SK-N-SH (cell line): ENCODE measurements at regions not wholly inside any gene's neighbourhood (a gene's known extent, or its start where the extent isn't known, plus 50 kb on each side); places are given as distances from the start of the nearest gene placed in this dataset.

Experiments used
- CTCF ChIA-PET: fragments of 300-600, 350-600 bp; formaldehyde crosslinking; extraction: SDS; loops from one replicate; lab custom pipeline; 2021; lab: Yijun Ruan, JAX
- POLR2A ChIA-PET: fragments of 350-600 bp; sonication (Branson Sonifier 250); formaldehyde crosslinking; extraction: SDS; loops from one replicate; lab custom pipeline; 2020; ENCODE audit warnings: antibody characterized with exemption, inconsistent platforms; lab: Yijun Ruan, JAX
- DNase-seq: peaks from one replicate; pipeline ENCODE4 v3.0.0; 2012
- H2AFZ ChIP-seq: fragments of 200-600 bp; sonication (generic); 2 replicates; pipeline ENCODE4 v1.8.1; 2016; ENCODE audit warnings: antibody characterized with exemption, mild to moderate bottlenecking, low read depth
- H3F3A ChIP-seq: fragments of 200-600 bp; sonication (generic); replicated peaks from 2 replicates; pipeline ENCODE3; 2016; ENCODE audit warnings: antibody characterized with exemption, mild to moderate bottlenecking; ENCODE audit not compliant: insufficient read depth
- H3K27ac ChIP-seq, 2 experiments: fragments of 200-500 bp in 1 of 2; fragments of 200-600 bp in 1 of 2; sonication (Bioruptor generic) in 1 of 2; sonication (generic), shearing (Covaris generic) in 1 of 2; 2 replicates each; pipeline versions ENCODE4 v1.5.1 to v1.6.1; 2014 to 2016; ENCODE audit warnings: low read depth in 2 of 2, inconsistent platforms in 1 of 2, low read length in 1 of 2, mild to moderate bottlenecking in 1 of 2, mixed read lengths in 1 of 2
- H3K27me3 ChIP-seq: fragments of 200-600 bp; sonication (generic), shearing (Covaris generic); 2 replicates; pipeline ENCODE4 v1.6.1; 2016; ENCODE audit warnings: mixed run types; ENCODE audit not compliant: insufficient read depth
- H3K36me3 ChIP-seq, 2 experiments: fragments of 200-500 bp in 1 of 2; fragments of 200-600 bp in 1 of 2; sonication (Bioruptor generic) in 1 of 2; sonication (generic) in 1 of 2; replicated peaks in 1 of 2; 2 replicates each; pipeline versions ENCODE3 to v1.5.1; 2014 to 2016; ENCODE audit warnings: low read length in 1 of 2, mild to moderate bottlenecking in 1 of 2; ENCODE audit not compliant: insufficient read depth in 2 of 2, control insufficient read depth in 1 of 2
- H3K4me1 ChIP-seq, 2 experiments: fragments of 200-500 bp in 1 of 2; fragments of 200-600 bp in 1 of 2; sonication (Bioruptor generic) in 1 of 2; sonication (generic), shearing (Covaris generic) in 1 of 2; 2 replicates each; pipeline versions ENCODE4 v1.5.1 to v1.6.1; 2014 to 2016; ENCODE audit warnings: low read depth in 1 of 2, low read length in 1 of 2, mixed run types in 1 of 2; ENCODE audit not compliant: insufficient read depth in 2 of 2, control insufficient read depth in 1 of 2
- H3K4me2 ChIP-seq: fragments of 200-600 bp; sonication (generic), shearing (Covaris generic); 2 replicates; pipeline ENCODE4 v1.6.1; 2017; ENCODE audit warnings: mixed run types
- H3K4me3 ChIP-seq, 2 experiments: fragments of 200-500 bp in 1 of 2; fragments of 200-600 bp in 1 of 2; sonication (Bioruptor generic) in 1 of 2; sonication (generic), shearing (Covaris generic) in 1 of 2; 2 replicates each; pipeline versions ENCODE4 v1.5.1 to v1.8.1; 2014 to 2016; ENCODE audit warnings: low read depth in 2 of 2, inconsistent platforms in 1 of 2, low read length in 1 of 2, mild to moderate bottlenecking in 1 of 2, mixed read lengths in 1 of 2, moderate library complexity in 1 of 2
- H3K79me2 ChIP-seq: fragments of 200-600 bp; sonication (generic); 2 replicates; pipeline ENCODE4 v1.8.1; 2017; ENCODE audit warnings: mild to moderate bottlenecking; ENCODE audit not compliant: insufficient read depth
- H3K9ac ChIP-seq: fragments of 200-600 bp; sonication (generic); 2 replicates; pipeline ENCODE4 v1.6.1; 2017; ENCODE audit warnings: mixed run types
- H3K9me2 ChIP-seq: fragments of 200-600 bp; sonication (generic); 2 replicates; pipeline ENCODE4 v1.6.1; 2017; ENCODE audit warnings: mixed run types
- H3K9me3 ChIP-seq: fragments of 200-600 bp; sonication (generic); 2 replicates; pipeline ENCODE4 v1.6.1; 2017; ENCODE audit warnings: mixed run types, mild to moderate bottlenecking, moderate library complexity
- H4K20me1 ChIP-seq: fragments of 200-600 bp; sonication (generic); 2 replicates; pipeline ENCODE4 v1.6.1; 2017; ENCODE audit warnings: mild to moderate bottlenecking, mixed run types; ENCODE audit not compliant: insufficient read depth
- CTCF ChIP-seq: fragments of 200-600 bp; sonication (generic); IDR thresholded peaks from 2 replicates; pipeline ENCODE4 v1.6.1; 2017; ENCODE audit warnings: antibody characterized with exemption, mild to moderate bottlenecking, moderate library complexity
- ELF1 ChIP-seq: IDR thresholded peaks from 2 replicates; pipeline ENCODE4 v1.4.0; 2012
- FOSL2 ChIP-seq: IDR thresholded peaks from 2 replicates; pipeline ENCODE4 v1.4.0; 2012; ENCODE audit warnings: low read depth, mild to moderate bottlenecking, moderate library complexity, borderline replicate concordance
- GATA2 ChIP-seq: sonication (generic); formaldehyde crosslinking; IDR thresholded peaks from 2 replicates; pipeline ENCODE4 v1.5.0; 2020; ENCODE audit warnings: mild to moderate bottlenecking, missing genetic modification reagents
- NFIC ChIP-seq: IDR thresholded peaks from 2 replicates; pipeline ENCODE4 v1.4.0; 2012; ENCODE audit warnings: borderline replicate concordance
- PBX3 ChIP-seq: IDR thresholded peaks from 2 replicates; pipeline ENCODE4; 2012
- POLR2AphosphoS5 ChIP-seq: IDR thresholded peaks from 2 replicates; pipeline ENCODE4 v1.6.1; 2012; ENCODE audit warnings: low read depth, low read length
- RCOR1 ChIP-seq: fragments of 150-350 bp; IDR thresholded peaks from 2 replicates; pipeline ENCODE4 v1.6.1; 2017; ENCODE audit warnings: antibody characterized with exemption, low read length
- RXRA ChIP-seq: IDR thresholded peaks from 2 replicates; pipeline ENCODE4 v1.4.0; 2012; ENCODE audit warnings: low read depth, mild to moderate bottlenecking, borderline replicate concordance
- SMC3 ChIP-seq: IDR thresholded peaks from 2 replicates; pipeline ENCODE4 v1.6.1; 2012; ENCODE audit warnings: low read depth, low read length, improper control_type of control experiment
- USF1 ChIP-seq: IDR thresholded peaks from 2 replicates; pipeline ENCODE4 v1.4.0; 2012; ENCODE audit warnings: low read depth, borderline replicate concordance
- USF2 ChIP-seq: fragments of 150-350 bp; IDR thresholded peaks from 2 replicates; pipeline ENCODE4 v1.6.1; 2017; ENCODE audit warnings: antibody characterized with exemption, low read length, low read depth, borderline replicate concordance
- YY1 ChIP-seq: IDR thresholded peaks from 2 replicates; pipeline ENCODE4 v1.4.0; 2012; ENCODE audit warnings: low read depth, mild to moderate bottlenecking
- TF ChIP-seq, protein P1 (sequence below): IDR thresholded peaks from 2 replicates; pipeline ENCODE4 v1.6.1; 2012; ENCODE audit warnings: mild to moderate bottlenecking, low read depth, low read length, moderate library complexity
- TF ChIP-seq, protein P2 (sequence below): IDR thresholded peaks from 2 replicates; pipeline ENCODE4 v1.4.0; 2012; ENCODE audit warnings: low read depth

- no peak for TF ChIP-seq SMC3
- TF ChIP-seq RCOR1: no peak
- no peak for TF ChIP-seq CTCF
- TF ChIP-seq USF2: no peak
- TF ChIP-seq NFIC: no peak
Measured at GRCh38 chr18:69208545-69208944, 192.1 kb upstream of the DOK6 start (continued).

DNA sequence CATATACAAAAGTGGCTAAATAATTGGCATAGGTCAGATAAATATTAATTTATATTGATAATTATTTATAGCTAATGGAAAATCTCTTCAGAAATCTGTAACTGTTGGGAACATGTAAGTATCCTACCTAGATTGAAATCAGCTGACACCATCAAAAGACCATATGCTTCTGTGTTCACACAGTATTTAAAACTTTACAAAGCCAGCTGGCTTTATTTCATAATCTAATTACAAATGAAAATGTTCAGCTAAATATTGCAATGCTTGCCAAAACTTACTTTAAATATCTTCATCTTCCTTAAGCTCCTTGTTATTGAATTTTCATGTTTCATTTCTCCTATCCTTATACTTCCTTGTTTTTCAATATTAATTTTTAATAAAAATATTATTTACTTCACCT is 190.9 kb upstream of the DOK6 start:
- CTCF ChIA-PET: no interaction called here
- no peak for DNase-seq
- TF ChIP-seq FOSL2 (no peak), POLR2AphosphoS5 (no peak), ELF1 (no peak), YY1 (no peak), GATA2 (CRISPR knock-in tag) (no peak), RXRA (no peak), CTCF (no peak), USF1 (no peak), SMC3 (no peak), PBX3 (no peak)
- TF ChIP-seq, protein P1, sequence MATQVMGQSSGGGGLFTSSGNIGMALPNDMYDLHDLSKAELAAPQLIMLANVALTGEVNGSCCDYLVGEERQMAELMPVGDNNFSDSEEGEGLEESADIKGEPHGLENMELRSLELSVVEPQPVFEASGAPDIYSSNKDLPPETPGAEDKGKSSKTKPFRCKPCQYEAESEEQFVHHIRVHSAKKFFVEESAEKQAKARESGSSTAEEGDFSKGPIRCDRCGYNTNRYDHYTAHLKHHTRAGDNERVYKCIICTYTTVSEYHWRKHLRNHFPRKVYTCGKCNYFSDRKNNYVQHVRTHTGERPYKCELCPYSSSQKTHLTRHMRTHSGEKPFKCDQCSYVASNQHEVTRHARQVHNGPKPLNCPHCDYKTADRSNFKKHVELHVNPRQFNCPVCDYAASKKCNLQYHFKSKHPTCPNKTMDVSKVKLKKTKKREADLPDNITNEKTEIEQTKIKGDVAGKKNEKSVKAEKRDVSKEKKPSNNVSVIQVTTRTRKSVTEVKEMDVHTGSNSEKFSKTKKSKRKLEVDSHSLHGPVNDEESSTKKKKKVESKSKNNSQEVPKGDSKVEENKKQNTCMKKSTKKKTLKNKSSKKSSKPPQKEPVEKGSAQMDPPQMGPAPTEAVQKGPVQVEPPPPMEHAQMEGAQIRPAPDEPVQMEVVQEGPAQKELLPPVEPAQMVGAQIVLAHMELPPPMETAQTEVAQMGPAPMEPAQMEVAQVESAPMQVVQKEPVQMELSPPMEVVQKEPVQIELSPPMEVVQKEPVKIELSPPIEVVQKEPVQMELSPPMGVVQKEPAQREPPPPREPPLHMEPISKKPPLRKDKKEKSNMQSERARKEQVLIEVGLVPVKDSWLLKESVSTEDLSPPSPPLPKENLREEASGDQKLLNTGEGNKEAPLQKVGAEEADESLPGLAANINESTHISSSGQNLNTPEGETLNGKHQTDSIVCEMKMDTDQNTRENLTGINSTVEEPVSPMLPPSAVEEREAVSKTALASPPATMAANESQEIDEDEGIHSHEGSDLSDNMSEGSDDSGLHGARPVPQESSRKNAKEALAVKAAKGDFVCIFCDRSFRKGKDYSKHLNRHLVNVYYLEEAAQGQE: no peak
- TF ChIP-seq, protein P2, sequence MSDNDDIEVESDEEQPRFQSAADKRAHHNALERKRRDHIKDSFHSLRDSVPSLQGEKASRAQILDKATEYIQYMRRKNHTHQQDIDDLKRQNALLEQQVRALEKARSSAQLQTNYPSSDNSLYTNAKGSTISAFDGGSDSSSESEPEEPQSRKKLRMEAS: no peak
- Histone ChIP-seq H3F3A (no peaks in the 10 kb centered on the region), H3K4me1 (no peaks in the 10 kb centered on the region), H3K4me2 (no peak overlapping the region), H3K79me2 (no peaks in the 10 kb centered on the region), H3K36me3 (no peaks in the 10 kb centered on the region), H2AFZ (no peak overlapping the region), H4K20me1 (no peaks in the 10 kb centered on the region), H3K9ac (no peak overlapping the region), H3K9me2 (no peaks in the 10 kb centered on the region), H3K27me3 (no peaks in the 10 kb centered on the region), H3K27ac (no peak overlapping the region), H3K4me3 (no peak overlapping the region), H3K9me3 (0 out of 2 replicates have a peak, but pooled peaks cover 3% of the 10 kb centered on the region)
- POLR2A ChIA-PET: no interaction called here
